KMS-11 (cell line): ENCODE measurements at regions not wholly inside any gene's neighbourhood (a gene's known extent, or its start where the extent isn't known, plus 50 kb on each side); places are given as distances from the start of the nearest gene placed in this dataset.

ENCODE experiments used
- H2AFZ ChIP-seq: fragments of 200-600 bp; sonication (generic); 2 replicates; pipeline ENCODE4 v1.6.1; 2016; ENCODE audit warnings: antibody characterized with exemption, mixed run types, low read depth
- H3K27ac ChIP-seq: fragments of 200-600 bp; sonication (generic); 2 replicates; pipeline ENCODE4 v1.6.1; 2016; ENCODE audit warnings: mild to moderate bottlenecking, mixed run types
- H3K27me3 ChIP-seq: fragments of 200-600 bp; sonication (generic); 2 replicates; pipeline ENCODE4 v1.6.1; 2017; ENCODE audit warnings: mild to moderate bottlenecking, low read depth, mixed run types, moderate library complexity; ENCODE audit not compliant: insufficient read depth
- H3K36me3 ChIP-seq: fragments of 200-600 bp; sonication (generic); 2 replicates; pipeline ENCODE4 v1.6.1; 2017; ENCODE audit warnings: mild to moderate bottlenecking, mixed run types; ENCODE audit not compliant: insufficient read depth
- H3K4me1 ChIP-seq: fragments of 200-600 bp; sonication (generic); 2 replicates; pipeline ENCODE4 v1.6.1; 2016; ENCODE audit warnings: mild to moderate bottlenecking, low read depth, mixed run types; ENCODE audit not compliant: poor library complexity, severe bottlenecking
- H3K4me2 ChIP-seq: fragments of 200-600 bp; sonication (generic); 2 replicates; pipeline ENCODE4 v1.7.0; 2016; ENCODE audit warnings: mild to moderate bottlenecking, mixed run types
- H3K4me3 ChIP-seq: fragments of 200-600 bp; sonication (generic); IDR thresholded peaks from 2 replicates; pipeline ENCODE4 v1.6.1; 2017; ENCODE audit warnings: low read depth, low read length, mixed read lengths; ENCODE audit not compliant: insufficient read depth
- H3K79me2 ChIP-seq: fragments of 200-600 bp; sonication (generic); 2 replicates; pipeline ENCODE4 v1.6.1; 2016; ENCODE audit warnings: low read depth, mixed run types; ENCODE audit not compliant: insufficient read depth
- H3K9ac ChIP-seq: fragments of 200-600 bp; sonication (generic); 2 replicates; pipeline ENCODE4 v1.6.1; 2016; ENCODE audit warnings: mild to moderate bottlenecking, mixed run types
- H4K20me1 ChIP-seq: fragments of 200-600 bp; sonication (generic); 2 replicates; pipeline ENCODE4 v1.6.1; 2016; ENCODE audit warnings: mild to moderate bottlenecking, mixed run types; ENCODE audit not compliant: insufficient read depth
- CTCF ChIP-seq: fragments of 200-600 bp; sonication (generic); conservative IDR thresholded peaks from 2 replicates; pipeline ENCODE4 v1.6.1; 2017; ENCODE audit warnings: low read depth, mild to moderate bottlenecking, antibody characterized with exemption, low read length, moderate library complexity, mixed read lengths

- no peaks in the 10 kb centered on the region for H3K36me3 ChIP-seq
- H3K4me2 ChIP-seq, result no peak overlapping the region
- TF ChIP-seq CTCF, result no peak
- no peak overlapping the region for H2AFZ ChIP-seq
- no peak overlapping the region for H3K4me3 ChIP-seq
- no peak overlapping the region for H3K27ac ChIP-seq
- H3K9ac ChIP-seq, result no peak overlapping the region
- no peaks in the 10 kb centered on the region for H3K27me3 ChIP-seq
- H4K20me1 ChIP-seq, result no peaks in the 10 kb centered on the region
- no peaks in the 10 kb centered on the region for H3K79me2 ChIP-seq
- H3K4me1 ChIP-seq, result no peaks in the 10 kb centered on the region
Observed at GRCh38 chr7:106965108-106965507, 79.4 kb upstream of the PRKAR2B start.

GRCh38 chr7:106966121-106966520, 78.4 kb upstream of the PRKAR2B start:
- Histone ChIP-seq H3K4me3 (no peak overlapping the region), H3K79me2 (no peaks in the 10 kb centered on the region), H2AFZ (no peak overlapping the region), H3K9ac (no peak overlapping the region), H3K36me3 (no peaks in the 10 kb centered on the region), H3K4me1 (no peaks in the 10 kb centered on the region), H3K27me3 (no peaks in the 10 kb centered on the region), H3K4me2 (no peak overlapping the region), H4K20me1 (no peaks in the 10 kb centered on the region), H3K27ac (no peak overlapping the region)
- no peak for TF ChIP-seq CTCF

- Histone ChIP-seq H4K20me1 (no peaks in the 10 kb centered on the region), H3K36me3 (no peaks in the 10 kb centered on the region), H3K4me3 (no peak overlapping the region), H3K79me2 (no peaks in the 10 kb centered on the region), H3K9ac (no peak overlapping the region), H2AFZ (no peak overlapping the region), H3K4me2 (no peak overlapping the region), H3K4me1 (no peaks in the 10 kb centered on the region), H3K27ac (no peak overlapping the region), H3K27me3 (no peaks in the 10 kb centered on the region)
- TF ChIP-seq CTCF, result no peak
Observed at GRCh38 chr7:106968160-106968559, 76.3 kb upstream of the PRKAR2B start.

- TF ChIP-seq CTCF, result no peak
- Histone ChIP-seq H4K20me1 (no peaks in the 10 kb centered on the region), H3K27me3 (no peaks in the 10 kb centered on the region), H3K36me3 (no peaks in the 10 kb centered on the region), H3K4me2 (no peak overlapping the region), H2AFZ (no peak overlapping the region), H3K9ac (no peak overlapping the region), H3K4me3 (no peak overlapping the region), H3K4me1 (no peaks in the 10 kb centered on the region), H3K79me2 (no peaks in the 10 kb centered on the region), H3K27ac (no peak overlapping the region)
Observed at GRCh38 chr7:106978425-106979420, 65.8 kb upstream of the PRKAR2B start.
